ENCODE measurements at regions not wholly inside any gene's neighbourhood (a gene's known extent, or its start where the extent isn't known, plus 50 kb on each side); places are given as distances from the start of the nearest gene placed in this dataset.
A peak's percentile ranks its signal among the peaks of the same experiment; 100 is the strongest.

DNA sequence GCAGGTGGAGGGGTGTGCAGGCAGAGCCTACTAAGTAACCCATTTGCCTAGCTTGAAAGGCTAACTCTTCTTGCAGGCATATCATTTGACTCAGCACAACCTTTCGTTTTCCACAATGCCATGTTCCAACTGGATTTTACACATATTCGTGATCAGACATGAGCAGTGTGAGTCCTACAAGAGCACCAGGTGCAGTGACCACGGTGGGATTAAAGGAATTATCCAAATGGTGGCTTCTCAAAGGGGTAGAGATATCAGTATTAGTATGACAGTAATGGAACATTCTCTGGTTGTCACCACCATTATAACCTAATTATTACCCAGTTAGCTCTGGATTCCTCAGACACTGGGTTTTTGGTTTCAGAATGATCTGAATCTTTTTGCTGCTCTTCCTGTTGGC is 323.5 kb downstream of the LMO4 start:
- H3K27ac ChIP-seq, result no peak overlapping the region
- no peak for DNase-seq (ENCODE audit: low read depth, low spot score)

DNA sequence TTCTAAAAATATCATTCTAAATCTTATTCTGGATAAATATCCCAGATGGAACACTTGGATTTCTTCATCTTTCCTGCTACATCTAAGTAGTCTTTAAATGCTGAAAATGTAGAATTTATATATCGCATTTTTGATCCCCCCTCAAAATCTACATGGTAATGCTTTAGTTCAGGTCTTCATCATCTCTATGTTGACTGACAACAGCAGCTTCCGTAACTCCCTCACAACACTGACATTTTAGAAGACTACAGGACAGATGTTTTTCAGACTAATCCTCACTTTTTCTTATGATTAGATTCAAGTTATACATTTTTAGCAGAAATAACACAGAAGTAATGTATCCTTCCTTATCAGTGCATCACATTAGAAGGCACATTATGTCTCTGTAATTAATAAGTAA is 336.5 kb downstream of the LMO4 start:
- DNase-seq (ENCODE audit: low read depth, low spot score), result no peak

DNA sequence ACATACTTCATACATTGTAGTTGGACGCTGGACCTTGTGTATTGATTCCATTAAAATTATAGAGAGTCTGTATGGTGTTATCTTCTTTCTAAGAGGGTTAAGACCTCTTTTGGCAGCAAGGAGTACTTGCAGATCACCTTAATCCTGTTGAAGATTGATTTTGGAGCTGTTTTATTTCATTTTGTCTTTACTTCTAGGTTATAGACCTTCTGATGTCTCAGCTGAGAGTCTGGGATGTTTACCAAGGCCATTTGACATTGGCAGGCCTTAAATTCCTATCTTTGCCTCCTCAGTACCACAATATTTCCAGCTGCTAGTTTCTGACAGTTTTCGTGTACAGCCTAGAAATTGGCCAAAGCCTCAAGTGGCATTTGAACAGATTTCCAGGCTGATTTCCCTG is 338.0 kb downstream of the LMO4 start:
- DNase-seq (ENCODE audit: low read depth, low spot score), result no peak
- no peak overlapping the region for H3K27ac ChIP-seq

More for the DNA sequence above, 336.5 kb downstream of the LMO4 start:
- H3K27ac ChIP-seq, result no peak overlapping the region

DNA sequence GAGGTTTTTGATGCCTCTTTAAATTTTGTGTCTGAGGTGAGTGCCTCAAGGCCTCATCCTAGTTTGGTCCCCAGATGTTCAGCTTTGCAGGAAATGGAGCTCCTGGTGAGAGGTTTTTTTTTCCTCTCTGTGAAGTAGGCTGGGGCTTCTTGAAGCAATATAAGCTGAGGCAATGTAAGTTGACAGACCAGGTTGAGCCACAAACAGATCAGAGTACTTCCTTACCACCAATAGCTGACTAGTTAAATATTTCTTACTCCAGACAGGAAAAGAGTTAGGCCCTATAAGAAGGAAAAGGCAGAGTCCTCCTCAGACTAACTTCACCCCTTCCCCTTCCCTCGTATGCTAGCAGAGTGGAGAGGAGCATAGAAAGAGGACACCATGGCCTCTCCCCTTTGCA is 341.0 kb downstream of the LMO4 start:
- no peak overlapping the region for H3K27ac ChIP-seq
- DNase-seq (ENCODE audit: low read depth, low spot score), result no peak

DNA sequence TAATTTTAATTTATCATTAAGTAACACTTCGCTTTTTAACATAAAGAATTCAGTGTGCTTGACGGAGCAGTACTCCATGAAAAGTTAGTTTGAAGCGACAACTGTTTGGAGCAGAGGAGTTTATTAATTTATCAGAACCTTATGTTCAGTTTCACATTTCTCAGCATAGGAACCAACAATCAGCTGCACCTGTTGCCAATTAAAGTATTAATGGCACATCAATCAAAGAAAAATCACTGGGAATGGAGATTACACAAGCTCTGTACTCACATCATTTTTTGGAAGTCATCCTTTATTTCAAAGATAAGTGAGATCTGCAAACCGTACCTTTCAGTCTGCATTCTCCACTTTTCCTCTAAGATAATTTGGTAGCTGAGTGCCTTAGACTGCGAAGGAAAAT is 344.6 kb downstream of the LMO4 start:
- H3K27ac ChIP-seq, result no peak overlapping the region
- DNase-seq (ENCODE audit: low read depth, low spot score), result no peak

DNA sequence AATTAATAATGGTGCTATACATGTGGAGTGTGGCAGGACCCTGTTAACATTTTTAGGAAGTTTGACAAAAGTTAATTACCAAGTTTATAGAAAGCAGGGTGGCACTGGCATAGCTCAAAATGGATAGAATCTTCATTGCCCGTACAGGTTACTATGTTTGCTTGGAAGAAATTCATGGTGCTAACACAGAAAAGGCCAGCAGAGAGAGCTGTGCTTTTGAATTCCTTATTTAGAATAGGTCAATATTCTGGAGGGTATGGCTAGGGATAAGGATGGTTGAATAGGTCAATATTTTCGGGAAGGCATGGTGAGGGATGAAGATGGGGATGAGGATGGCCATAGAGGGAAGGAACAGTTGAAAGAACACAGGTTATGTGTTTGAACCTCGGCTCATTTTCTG is 345.1 kb downstream of the LMO4 start:
- DNase-seq (ENCODE audit: low read depth, low spot score), result no peak
- no peak overlapping the region for H3K27ac ChIP-seq

DNA sequence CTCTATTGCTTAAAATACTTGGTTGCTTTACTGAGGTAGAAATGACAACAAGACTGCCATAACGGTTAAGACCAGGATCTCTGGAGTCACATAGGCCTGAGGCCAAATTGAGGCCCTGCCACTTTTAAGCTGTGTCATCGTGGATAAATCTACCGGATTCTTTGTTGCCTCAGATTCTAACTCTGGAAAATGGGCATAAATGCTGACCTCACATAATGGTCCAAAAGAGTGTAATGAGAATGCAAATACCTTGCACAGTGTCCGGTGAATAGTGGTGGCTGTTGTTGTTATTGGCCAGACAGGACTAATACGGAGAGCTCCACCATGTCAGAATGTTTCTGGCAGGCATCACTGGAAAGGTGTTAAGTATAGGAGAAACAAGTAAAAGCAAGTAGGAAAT is 346.1 kb downstream of the LMO4 start:
- no peak for DNase-seq (ENCODE audit: low read depth, low spot score)
- H3K27ac ChIP-seq, result no peak overlapping the region

DNA sequence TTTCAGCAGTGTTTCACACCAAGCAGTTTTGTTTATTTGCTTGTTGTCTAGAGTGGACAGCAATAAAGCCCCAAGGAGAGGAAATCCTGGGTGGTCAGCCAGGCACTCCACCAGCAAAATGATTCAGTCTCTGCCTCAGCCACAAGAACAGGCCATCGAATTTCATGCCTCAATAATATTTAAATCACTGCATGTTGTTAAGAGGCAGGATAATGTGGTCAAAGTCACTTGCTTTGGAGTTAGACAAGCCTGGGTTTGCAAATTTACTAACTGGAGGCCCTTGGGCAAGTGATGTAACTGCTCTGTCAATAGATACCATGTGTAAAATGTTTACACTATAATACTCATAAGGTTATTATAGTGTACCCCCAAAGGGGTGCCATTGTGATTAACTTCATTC is 349.6 kb downstream of the LMO4 start:
- DNase-seq (ENCODE audit: low read depth, low spot score), result peak; percentile 2

DNA sequence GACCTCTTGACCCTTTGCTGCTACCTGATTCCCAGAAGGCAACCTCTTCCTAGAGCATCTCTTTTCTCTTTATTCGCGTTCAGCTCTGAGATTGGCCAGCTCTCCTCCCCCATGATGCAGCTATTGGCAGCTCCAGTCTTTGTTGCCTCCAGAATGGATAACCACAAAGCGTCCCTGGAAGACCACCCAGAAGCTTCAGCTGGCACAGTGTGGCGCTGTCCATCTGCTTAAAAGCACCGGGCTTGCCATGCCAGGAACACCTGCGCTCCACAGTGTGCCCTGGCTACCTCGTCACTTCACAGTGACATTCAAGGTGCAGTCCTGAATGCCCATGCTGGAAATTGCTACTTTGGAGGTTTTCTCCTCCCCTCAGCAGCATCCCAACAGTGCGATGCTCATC is 353.9 kb downstream of the LMO4 start:
- no peak for DNase-seq (ENCODE audit: low read depth, low spot score)
- no peak overlapping the region for H3K27ac ChIP-seq

More for the DNA sequence above, 349.6 kb downstream of the LMO4 start:
- no peak overlapping the region for H3K27ac ChIP-seq

DNA sequence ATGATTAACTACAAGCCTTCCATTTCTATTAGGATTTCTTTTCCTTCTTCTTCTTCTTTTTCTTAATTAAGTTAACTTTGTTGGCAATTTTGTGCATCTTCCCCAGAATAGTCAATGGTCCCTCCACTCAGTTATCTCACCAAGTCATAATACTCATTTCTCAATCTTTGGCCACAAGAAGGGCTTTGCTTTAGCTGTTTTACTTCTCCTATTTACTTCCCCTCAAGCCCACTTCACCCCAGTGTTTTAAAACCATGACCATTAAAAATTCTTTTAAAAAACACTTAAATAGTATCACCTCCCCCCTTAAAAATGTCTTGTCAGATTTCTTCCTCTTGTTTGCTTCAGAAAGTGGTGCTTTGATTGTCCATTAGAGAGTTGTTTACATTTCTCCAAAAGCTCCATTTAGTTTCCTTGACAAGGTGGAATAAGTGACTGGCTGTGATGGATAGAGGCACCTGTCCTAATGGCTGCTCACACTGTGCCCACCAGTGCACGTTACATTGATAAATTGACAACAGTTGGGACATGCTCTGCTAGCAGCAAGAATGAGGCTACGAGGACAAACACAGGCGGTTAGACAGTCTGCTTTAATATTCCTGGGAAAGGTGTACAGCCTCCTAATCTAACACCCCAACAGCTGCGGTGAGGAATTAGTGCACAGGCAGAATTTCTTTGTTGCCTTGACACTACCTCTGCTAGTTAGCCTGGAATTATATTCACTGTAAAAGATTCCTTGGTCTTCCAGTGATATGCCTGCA is 354.7 kb downstream of the LMO4 start:
- no peak overlapping the region for H3K27ac ChIP-seq

DNA sequence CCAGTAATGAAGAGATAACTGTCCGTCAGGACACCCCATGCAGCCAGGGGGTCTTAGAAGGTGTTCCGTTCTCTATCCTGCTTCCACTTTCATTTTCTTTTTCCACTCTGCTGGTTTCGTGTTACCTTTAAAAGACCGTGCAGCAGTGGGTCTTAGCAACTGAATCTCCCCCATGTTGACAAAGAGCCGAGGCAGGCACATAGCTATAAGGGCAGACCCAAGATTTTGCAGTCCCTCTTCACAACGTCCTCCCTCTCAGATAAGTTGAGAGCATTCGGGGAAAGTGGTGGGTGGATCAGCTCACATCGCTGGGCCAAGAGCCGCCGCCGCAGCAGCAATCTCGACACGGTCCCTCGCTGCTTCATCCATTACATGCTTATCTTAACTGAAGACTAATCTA is 355.5 kb downstream of the LMO4 start:
- no peak for DNase-seq (ENCODE audit: low read depth, low spot score)
- H3K27ac ChIP-seq, result no peak overlapping the region

More for the DNA sequence above, 354.7 kb downstream of the LMO4 start:
- no peak for DNase-seq (ENCODE audit: low read depth, low spot score)

DNA sequence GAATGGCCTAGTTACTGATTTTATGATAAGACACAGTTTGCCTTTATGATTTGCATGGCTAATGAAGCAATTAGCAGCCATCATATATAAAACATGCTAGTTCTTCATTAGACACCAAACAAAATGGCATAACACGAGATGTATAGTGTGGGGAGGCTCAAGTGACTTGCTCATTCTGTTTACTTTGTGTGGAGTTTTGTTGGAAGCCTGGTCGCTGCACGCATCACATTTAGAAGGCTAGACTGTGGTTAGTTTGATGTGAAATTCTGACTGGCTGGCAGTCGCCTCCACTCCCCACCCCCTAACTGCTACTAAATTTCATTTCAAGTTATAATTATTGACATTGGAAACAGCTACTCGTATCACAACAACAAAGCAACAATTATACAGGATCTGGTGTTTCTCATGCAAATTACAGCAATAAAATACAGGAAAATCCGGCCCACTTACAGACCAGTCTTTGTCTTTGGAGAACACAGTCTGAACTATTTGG is 356.1 kb downstream of the LMO4 start:
- H3K27ac ChIP-seq, result no peak overlapping the region
- peak; percentile 2 for DNase-seq (ENCODE audit: low read depth, low spot score)

DNA sequence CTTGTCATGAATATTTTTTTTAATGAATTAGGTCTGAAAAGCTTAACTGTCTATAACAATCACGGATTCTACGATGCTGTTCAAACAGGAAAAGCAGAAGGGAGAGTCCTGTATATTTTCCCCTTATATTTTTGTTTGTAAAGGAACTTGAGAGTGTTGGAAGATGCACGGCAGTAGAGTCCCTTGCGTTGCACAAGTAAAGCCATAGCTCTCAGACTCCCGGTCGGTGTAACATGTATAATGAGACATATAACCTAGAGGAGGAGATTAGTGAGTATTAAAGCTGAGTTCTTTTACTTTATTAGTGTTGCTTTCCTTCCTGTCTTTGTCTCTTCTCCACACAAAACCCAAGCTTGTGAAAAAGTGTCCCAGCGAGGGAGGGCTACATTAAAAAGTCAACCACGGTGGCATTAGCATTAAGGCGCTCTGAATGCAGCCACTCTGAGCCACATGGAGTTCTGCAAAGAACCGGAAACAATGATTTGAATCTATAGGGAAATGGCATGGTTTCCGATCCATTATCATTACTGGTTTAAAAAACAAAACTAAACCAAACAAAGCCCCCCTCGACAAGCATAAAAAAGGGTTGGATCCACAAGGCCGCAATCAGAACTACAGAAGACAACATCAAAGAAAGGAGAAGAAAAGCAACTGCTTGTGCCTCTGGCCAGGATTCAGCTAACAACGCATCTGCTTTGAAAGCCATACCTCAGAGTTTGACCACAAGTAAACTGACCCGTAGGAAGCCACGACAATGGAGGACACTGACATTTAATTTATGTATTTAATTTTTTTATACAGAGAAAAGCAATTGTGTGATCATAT is 356.8 kb downstream of the LMO4 start:
- no peak for DNase-seq (ENCODE audit: low read depth, low spot score)
- H3K27ac ChIP-seq, result no peak overlapping the region

DNA sequence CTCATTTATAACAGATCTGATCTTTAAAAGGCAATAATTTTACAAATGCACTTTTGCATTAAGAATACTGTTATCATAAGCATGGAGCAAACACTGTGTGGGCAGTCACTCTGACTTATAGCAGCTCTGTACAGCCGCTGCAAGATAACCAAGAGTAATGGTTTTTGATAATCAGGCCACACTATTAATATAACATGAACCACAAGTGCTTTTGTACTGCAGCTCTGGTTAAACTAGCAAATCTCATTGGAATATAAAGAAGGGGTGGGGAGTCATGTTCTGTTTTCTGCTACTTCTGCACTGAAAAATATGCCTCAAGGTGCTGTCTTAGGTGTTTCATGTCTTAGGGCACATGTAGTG is 357.4 kb downstream of the LMO4 start:
- DNase-seq (ENCODE audit: low read depth, low spot score), result no peak
- no peak overlapping the region for H3K27ac ChIP-seq

DNA sequence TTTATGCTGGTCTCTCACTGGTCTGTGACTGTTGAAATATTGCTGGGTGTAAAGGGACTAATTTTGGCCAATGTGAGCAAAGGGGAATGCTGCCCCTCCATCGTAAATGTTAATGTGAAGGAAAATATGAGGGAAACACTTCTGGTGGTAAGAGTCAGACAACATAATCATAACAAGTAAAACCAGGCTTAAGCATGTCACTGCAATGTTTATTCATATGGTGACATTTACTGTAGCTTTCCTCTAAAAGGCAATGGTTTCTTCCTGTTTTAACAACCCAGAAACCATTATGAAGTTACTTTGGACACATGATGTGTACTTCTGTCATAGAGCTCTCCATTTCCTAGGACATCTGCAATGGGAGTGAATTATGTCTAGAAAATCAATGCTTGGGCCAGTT is 358.0 kb downstream of the LMO4 start:
- no peak for DNase-seq (ENCODE audit: low read depth, low spot score)
- no peak overlapping the region for H3K27ac ChIP-seq

DNA sequence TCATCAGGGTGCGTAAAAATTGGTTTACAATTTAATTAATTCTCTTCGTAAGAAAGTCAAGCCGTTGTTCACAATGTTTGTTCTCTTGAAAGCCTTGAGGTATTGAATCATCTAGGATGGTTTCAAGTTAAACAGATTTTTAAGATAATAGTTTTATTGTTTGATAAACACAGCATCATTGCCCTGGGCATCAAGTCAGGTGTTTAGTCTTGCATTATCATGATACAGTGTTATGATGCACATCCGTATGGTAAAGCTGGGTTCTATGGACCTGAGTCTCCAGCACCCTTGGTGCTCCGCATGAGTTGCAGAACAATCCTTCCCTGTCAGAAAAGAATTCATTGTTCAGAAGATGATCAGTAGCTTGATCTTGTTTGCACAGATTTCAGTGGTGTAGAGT is 359.5 kb downstream of the LMO4 start:
- H3K27ac ChIP-seq, result no peak overlapping the region
- DNase-seq (ENCODE audit: low read depth, low spot score), result no peak

DNA sequence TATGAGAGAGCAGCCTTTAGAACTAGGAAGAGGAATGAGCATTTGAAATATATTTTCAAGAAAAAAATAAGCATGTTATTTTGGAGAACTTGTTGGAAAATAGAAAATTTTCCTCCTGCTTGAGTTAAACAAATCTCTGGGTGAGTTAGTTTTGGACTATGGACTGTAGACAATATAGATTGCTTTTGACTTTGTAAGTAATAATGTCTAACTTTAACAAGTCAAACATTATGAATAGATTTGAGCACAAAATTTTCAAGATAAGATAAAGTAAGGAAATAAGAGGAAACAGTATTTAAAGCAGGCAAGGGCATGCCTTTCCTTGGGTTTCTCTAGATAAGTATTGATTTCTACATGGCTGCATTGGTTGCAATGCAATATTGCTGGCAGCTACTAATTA is 360.8 kb downstream of the LMO4 start:
- H3K27ac ChIP-seq, result no peak overlapping the region
- no peak for DNase-seq (ENCODE audit: low read depth, low spot score)

DNA sequence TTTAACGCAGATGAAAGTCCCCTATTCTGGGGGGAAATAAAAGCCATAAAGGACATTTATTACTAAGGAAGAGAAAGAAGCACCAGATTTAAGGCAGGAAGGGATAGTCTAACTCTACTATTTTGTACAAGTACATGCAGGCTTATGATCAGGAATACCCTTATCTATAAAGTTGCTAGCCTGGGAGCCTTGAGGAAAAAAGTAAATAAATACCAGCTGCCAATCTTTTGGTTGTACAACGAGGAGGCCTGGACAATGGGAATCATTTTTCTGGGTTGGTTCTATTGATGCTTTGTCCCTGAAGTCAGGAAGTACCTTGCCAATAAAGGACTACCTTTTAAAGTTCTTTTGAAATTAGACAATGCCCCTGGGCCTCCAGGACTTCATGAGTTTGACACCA is 367.8 kb downstream of the LMO4 start:
- DNase-seq (ENCODE audit: low read depth, low spot score), result no peak
- H3K27ac ChIP-seq, result no peak overlapping the region

DNA sequence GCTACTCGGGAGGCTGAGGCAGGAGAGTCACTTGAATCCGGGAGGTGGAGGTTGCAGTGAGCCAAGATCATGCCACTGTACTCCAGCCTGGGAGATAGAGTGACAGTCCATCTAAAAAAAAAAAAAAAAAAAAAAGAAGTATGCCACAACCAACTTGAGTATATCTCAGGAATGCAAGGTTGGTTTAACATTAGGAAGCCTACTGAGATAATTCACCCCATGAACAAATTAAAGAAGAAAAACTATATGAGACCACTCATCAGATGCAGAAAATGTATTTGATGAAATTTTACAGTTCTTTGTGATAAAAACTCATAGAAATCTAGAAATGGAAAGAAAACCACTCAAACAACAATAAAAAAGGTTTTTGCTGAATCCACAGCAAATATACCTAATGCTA is 373.8 kb downstream of the LMO4 start:
- DNase-seq (ENCODE audit: low read depth, low spot score), result no peak
- no peak overlapping the region for H3K27ac ChIP-seq

DNA sequence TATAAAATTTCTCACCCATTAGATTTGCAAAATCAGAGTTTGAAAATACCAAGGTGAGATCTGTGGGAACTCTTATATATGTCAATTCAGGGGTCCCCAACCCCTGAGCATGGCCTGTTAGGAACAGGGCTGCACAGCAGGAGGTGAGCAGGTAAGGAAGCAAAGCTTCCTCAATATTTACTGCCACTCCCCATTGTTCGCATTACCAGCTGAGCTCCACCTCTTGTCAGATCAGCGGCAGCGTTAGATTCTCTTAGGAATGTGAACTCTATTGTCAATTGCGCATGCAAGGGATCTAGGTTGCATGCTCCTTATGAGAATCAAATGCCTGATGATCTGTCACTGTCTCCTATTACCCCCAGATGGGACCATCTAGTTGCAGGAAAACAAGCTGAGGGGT is 376.6 kb downstream of the LMO4 start:
- no peak for DNase-seq (ENCODE audit: low read depth, low spot score)
- no peak overlapping the region for H3K27ac ChIP-seq

DNA sequence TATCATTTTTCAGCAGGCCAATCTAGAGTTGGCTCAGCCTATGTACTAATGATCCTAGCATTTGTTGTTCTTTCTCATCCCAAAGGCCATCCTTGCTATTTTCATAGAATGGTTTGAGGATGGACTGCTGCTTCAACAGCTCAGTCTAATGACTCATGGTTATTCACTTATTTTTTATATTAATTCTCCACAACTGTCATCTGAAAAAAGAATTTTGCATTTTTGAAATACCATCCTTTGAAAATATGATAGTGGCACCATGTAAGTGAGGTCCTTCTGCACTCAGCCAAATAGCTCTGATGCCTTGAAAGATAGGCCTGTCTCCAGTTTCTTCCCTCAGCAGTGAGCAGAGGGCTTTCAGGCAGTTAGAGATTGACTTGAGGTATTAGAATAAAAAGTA is 377.5 kb downstream of the LMO4 start:
- DNase-seq (ENCODE audit: low read depth, low spot score), result no peak

DNA sequence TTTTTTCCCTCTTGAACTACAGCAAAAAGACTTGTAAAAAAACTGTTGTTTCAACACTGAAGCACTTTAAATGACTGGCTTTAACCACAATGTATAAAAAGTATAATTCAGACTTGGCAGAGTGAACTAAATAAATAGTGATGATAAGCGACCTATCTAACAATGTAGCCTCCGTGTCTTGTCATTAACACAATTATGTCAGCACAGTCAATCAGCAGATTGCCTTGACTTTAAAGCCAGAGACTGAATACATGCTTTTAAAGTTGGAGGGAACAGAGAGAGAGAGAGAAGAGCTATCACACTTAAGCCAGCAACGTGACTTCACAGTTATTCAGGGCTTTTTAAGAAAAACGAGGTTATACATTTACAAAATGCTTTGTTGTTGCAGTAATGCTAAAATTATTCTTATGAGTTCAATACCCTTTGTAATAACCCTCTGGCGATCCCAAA is 378.1 kb downstream of the LMO4 start:
- no peak for DNase-seq (ENCODE audit: low read depth, low spot score)

More for the DNA sequence above, 377.5 kb downstream of the LMO4 start:
- no peak overlapping the region for H3K27ac ChIP-seq

More for the DNA sequence above, 378.1 kb downstream of the LMO4 start:
- H3K27ac ChIP-seq, result no peak overlapping the region
